SU-DHL-6 (cell line): ENCODE measurements at regions not wholly inside any gene's neighbourhood (a gene's known extent, or its start where the extent isn't known, plus 50 kb on each side); places are given as distances from the start of the nearest gene placed in this dataset.

ENCODE experiments used
- H2AFZ ChIP-seq: fragments of 200-600 bp; sonication (generic); 2 replicates; pipeline ENCODE4 v1.6.1; 2014; ENCODE audit warnings: low read depth, mild to moderate bottlenecking, moderate library complexity, mixed read lengths, antibody characterized with exemption, low read length; ENCODE audit not compliant: severe bottlenecking
- H3F3A ChIP-seq: fragments of 200-600 bp; shearing (Covaris generic); 2 replicates; pipeline ENCODE4 v1.6.0; 2016; ENCODE audit warnings: antibody characterized with exemption, mild to moderate bottlenecking; ENCODE audit not compliant: insufficient read depth
- H3K27ac ChIP-seq: fragments of 200-600 bp; sonication (generic); 2 replicates; pipeline ENCODE4 v1.5.1; 2016; ENCODE audit warnings: low read depth, mild to moderate bottlenecking, low read length, moderate library complexity, mixed read lengths
- H3K27me3 ChIP-seq: fragments of 200-600 bp; sonication (generic), shearing (Covaris generic); 2 replicates; pipeline ENCODE4 v1.6.0; 2014; ENCODE audit warnings: mild to moderate bottlenecking, low read length
- H3K36me3 ChIP-seq: fragments of 200-600 bp; sonication (generic); 2 replicates; pipeline ENCODE4 v1.6.1; 2014; ENCODE audit warnings: mild to moderate bottlenecking, low read length, mixed read lengths
- H3K4me2 ChIP-seq: fragments of 300-600, 200-600 bp; shearing (Covaris generic), sonication (generic); 2 replicates; pipeline ENCODE4 v1.6.0; 2014; ENCODE audit warnings: low read length, low read depth, mild to moderate bottlenecking; ENCODE audit not compliant: poor library complexity, severe bottlenecking
- H3K4me3 ChIP-seq: fragments of 200-600 bp; sonication (generic); 2 replicates; pipeline ENCODE4 v1.5.1; 2014; ENCODE audit warnings: antibody characterized with exemption, low read length, mild to moderate bottlenecking, mixed read lengths; ENCODE audit not compliant: insufficient read depth, poor library complexity, severe bottlenecking
- H3K79me2 ChIP-seq: fragments of 200-600 bp; sonication (generic); 2 replicates; pipeline ENCODE4 v1.6.1; 2014; ENCODE audit warnings: mild to moderate bottlenecking, low read length, moderate library complexity; ENCODE audit not compliant: insufficient read depth
- H3K9ac ChIP-seq: fragments of 200-600 bp; sonication (generic); 2 replicates; pipeline ENCODE4 v1.7.0; 2014; ENCODE audit warnings: mild to moderate bottlenecking, low read length
- H3K9me2 ChIP-seq: fragments of 200-600 bp; sonication (generic); replicated peaks from 2 replicates; pipeline ENCODE4 v1.6.1; 2014; ENCODE audit warnings: low read length; ENCODE audit not compliant: insufficient read depth
- H3K9me3 ChIP-seq: fragments of 200-600 bp; sonication (generic); 2 replicates; pipeline ENCODE4 v1.6.1; 2014; ENCODE audit warnings: low read length, mixed read lengths; ENCODE audit not compliant: insufficient read depth
- H4K20me1 ChIP-seq: fragments of 200-600 bp; sonication (generic); 2 replicates; pipeline ENCODE4 v1.6.1; 2014; ENCODE audit warnings: low read depth, mild to moderate bottlenecking, antibody characterized with exemption, low read length, moderate library complexity, mixed read lengths
- EZH2phosphoT487 ChIP-seq: fragments of 200-600 bp; sonication (generic), shearing (Covaris generic); conservative IDR thresholded peaks from 2 replicates; pipeline ENCODE4 v1.6.1; 2018; ENCODE audit warnings: mild to moderate bottlenecking, antibody characterized with exemption, low read length, moderate library complexity, mixed read lengths
- TF ChIP-seq, protein P1 (sequence below): fragments of 200-600 bp; sonication (generic); IDR thresholded peaks from one replicate; pipeline ENCODE4 v1.5.1; 2017; ENCODE audit warnings: antibody characterized with exemption, mild to moderate bottlenecking, low read length, moderate library complexity; ENCODE audit not compliant: insufficient read depth, poor library complexity, severe bottlenecking

DNA sequence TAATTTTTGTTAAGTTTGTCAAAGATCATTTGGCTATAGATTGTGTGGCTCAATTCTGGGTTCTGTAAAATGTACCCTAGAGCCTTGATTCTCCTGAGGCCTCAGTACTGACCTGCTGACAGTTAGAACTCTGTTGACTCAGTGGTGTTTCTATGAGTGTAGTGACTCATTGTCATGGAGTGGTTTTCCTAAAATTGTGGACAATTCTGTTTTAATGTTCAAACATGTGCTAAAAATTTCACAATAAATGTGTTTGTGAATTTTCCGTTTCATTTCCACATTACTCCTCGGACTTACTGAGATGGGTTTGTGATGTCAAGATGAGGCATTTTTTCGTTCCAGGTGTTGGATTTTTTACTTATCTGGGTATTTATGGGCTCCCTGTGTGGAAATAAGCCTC is 695.9 kb downstream of the TMEM121 start:
- Histone ChIP-seq H3F3A (no peaks in the 10 kb centered on the region), H3K9me2 (no peaks in the 10 kb centered on the region), H3K9me3 (no peaks in the 10 kb centered on the region), H3K4me2 (no peak overlapping the region), H3K9ac (no peak overlapping the region), H3K79me2 (no peaks in the 10 kb centered on the region), H2AFZ (no peak overlapping the region), H4K20me1 (no peaks in the 10 kb centered on the region), H3K36me3 (no peaks in the 10 kb centered on the region), H3K27ac (no peak overlapping the region), H3K27me3 (no peaks in the 10 kb centered on the region), H3K4me3 (no peak overlapping the region)
- TF ChIP-seq EZH2phosphoT487, result no peak
- TF ChIP-seq, protein P1, sequence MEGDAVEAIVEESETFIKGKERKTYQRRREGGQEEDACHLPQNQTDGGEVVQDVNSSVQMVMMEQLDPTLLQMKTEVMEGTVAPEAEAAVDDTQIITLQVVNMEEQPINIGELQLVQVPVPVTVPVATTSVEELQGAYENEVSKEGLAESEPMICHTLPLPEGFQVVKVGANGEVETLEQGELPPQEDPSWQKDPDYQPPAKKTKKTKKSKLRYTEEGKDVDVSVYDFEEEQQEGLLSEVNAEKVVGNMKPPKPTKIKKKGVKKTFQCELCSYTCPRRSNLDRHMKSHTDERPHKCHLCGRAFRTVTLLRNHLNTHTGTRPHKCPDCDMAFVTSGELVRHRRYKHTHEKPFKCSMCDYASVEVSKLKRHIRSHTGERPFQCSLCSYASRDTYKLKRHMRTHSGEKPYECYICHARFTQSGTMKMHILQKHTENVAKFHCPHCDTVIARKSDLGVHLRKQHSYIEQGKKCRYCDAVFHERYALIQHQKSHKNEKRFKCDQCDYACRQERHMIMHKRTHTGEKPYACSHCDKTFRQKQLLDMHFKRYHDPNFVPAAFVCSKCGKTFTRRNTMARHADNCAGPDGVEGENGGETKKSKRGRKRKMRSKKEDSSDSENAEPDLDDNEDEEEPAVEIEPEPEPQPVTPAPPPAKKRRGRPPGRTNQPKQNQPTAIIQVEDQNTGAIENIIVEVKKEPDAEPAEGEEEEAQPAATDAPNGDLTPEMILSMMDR, result no peak

- no peak for TF ChIP-seq EZH2phosphoT487
- TF ChIP-seq, protein P1, result no peak
- no peaks in the 10 kb centered on the region for H3K79me2 ChIP-seq
- H3K4me3 ChIP-seq, result no peak overlapping the region
- H3K9me2 ChIP-seq, result no peaks in the 10 kb centered on the region
- no peaks in the 10 kb centered on the region for H3K36me3 ChIP-seq
- no peaks in the 10 kb centered on the region for H3F3A ChIP-seq
- H3K9ac ChIP-seq, result no peak overlapping the region
- H4K20me1 ChIP-seq, result no peaks in the 10 kb centered on the region
- H3K27ac ChIP-seq, result no peak overlapping the region
- H2AFZ ChIP-seq, result no peak overlapping the region
- H3K27me3 ChIP-seq, result no peaks in the 10 kb centered on the region
- no peaks in the 10 kb centered on the region for H3K9me3 ChIP-seq
- H3K4me2 ChIP-seq, result no peak overlapping the region
Measured at GRCh38 chr14:106222731-106223130, 696.3 kb downstream of the TMEM121 start.

DNA sequence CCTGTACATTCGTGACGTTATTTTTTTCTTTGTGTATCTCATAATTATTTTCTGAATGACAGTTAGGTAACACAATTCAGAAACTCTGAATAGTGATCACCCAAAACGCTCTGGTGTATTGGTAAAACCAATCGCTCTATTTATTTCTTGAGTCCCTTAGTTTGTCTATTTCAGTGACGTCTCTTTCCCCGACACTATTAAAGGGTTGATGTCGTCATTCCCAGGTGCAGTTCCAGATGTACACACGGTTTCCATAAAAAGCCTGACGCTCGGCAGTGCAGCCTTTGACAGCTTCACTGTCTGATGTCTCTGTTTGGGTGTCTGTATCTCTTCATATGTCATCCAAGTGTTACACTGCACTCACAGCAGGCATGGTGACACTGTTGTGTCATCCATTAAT is 701.4 kb downstream of the TMEM121 start:
- Histone ChIP-seq H2AFZ (no peak overlapping the region), H3K9me3 (no peaks in the 10 kb centered on the region), H3K4me2 (no peak overlapping the region), H3K27ac (no peak overlapping the region), H3K9me2 (no peaks in the 10 kb centered on the region), H3K9ac (no peak overlapping the region), H3K36me3 (no peaks in the 10 kb centered on the region), H3K4me3 (no peak overlapping the region), H4K20me1 (no peaks in the 10 kb centered on the region), H3K27me3 (no peaks in the 10 kb centered on the region), H3F3A (no peaks in the 10 kb centered on the region), H3K79me2 (no peaks in the 10 kb centered on the region)
- no peak for TF ChIP-seq EZH2phosphoT487
- TF ChIP-seq, protein P1, result no peak
